ENCODE measurements at regions not wholly inside any gene's neighbourhood (a gene's known extent, or its start where the extent isn't known, plus 50 kb on each side); places are given as distances from the start of the nearest gene placed in this dataset.

GRCh38 chrY:7274369-7274913, 362.9 kb upstream of the AMELY start:
- no peak for TF ChIP-seq ZFX (IDR thresholded peaks at IDR 0.05; ENCODE audit: borderline replicate concordance)
- no peak for TF ChIP-seq CTCF (IDR thresholded peaks at IDR 0.05)
- H3K27ac ChIP-seq, result peak overlapping the region; percentile 48

- no peak for TF ChIP-seq CTCF (IDR thresholded peaks at IDR 0.05)
- TF ChIP-seq ZFX (IDR thresholded peaks at IDR 0.05; ENCODE audit: borderline replicate concordance), result no peak
- peak overlapping the region; percentile 48 for H3K27ac ChIP-seq
These were observed 362.1 kb upstream of the AMELY start for GRCh38 chrY:7273587-7274203.

- TF ChIP-seq ZFX (IDR thresholded peaks at IDR 0.05; ENCODE audit: borderline replicate concordance) (no peak), CTCF (IDR thresholded peaks at IDR 0.05) (no peak)
- H3K27ac ChIP-seq, result no peak overlapping the region
These were observed 361.1 kb upstream of the AMELY start for GRCh38 chrY:7272556-7273195.

- peak overlapping the region; percentile 54 for H3K27ac ChIP-seq
- TF ChIP-seq ZFX (IDR thresholded peaks at IDR 0.05; ENCODE audit: borderline replicate concordance), result no peak
- TF ChIP-seq CTCF (IDR thresholded peaks at IDR 0.05), result no peak
These were observed 352.2 kb upstream of the AMELY start for GRCh38 chrY:7263773-7264172.

- TF ChIP-seq CTCF (IDR thresholded peaks at IDR 0.05), result no peak
- TF ChIP-seq ZFX (IDR thresholded peaks at IDR 0.05; ENCODE audit: borderline replicate concordance), result no peak
- no peak overlapping the region for H3K27ac ChIP-seq
These were observed 351.0 kb upstream of the AMELY start for GRCh38 chrY:7262531-7262930.

- TF ChIP-seq ZFX (IDR thresholded peaks at IDR 0.05; ENCODE audit: borderline replicate concordance) (no peak), CTCF (IDR thresholded peaks at IDR 0.05) (no peak)
- H3K27ac ChIP-seq, result no peak overlapping the region
These were observed 349.7 kb upstream of the AMELY start for GRCh38 chrY:7261254-7261653.

- H3K27ac ChIP-seq, result no peak overlapping the region
- TF ChIP-seq CTCF (IDR thresholded peaks at IDR 0.05), result no peak
- no peak for TF ChIP-seq ZFX (IDR thresholded peaks at IDR 0.05; ENCODE audit: borderline replicate concordance)
These were observed 328.5 kb upstream of the AMELY start for GRCh38 chrY:7240101-7240500.
